NCI-H510A (cell line): ENCODE measurements at regions not wholly inside any gene's neighbourhood (a gene's known extent, or its start where the extent isn't known, plus 50 kb on each side); places are given as distances from the start of the nearest gene placed in this dataset.
A peak's percentile ranks its signal among the peaks of the same experiment; 100 is the strongest.

Experiments
- DNase-seq: peaks from one replicate; lab custom pipeline; 2025; lab: John Stamatoyannopoulos, UW

DNA sequence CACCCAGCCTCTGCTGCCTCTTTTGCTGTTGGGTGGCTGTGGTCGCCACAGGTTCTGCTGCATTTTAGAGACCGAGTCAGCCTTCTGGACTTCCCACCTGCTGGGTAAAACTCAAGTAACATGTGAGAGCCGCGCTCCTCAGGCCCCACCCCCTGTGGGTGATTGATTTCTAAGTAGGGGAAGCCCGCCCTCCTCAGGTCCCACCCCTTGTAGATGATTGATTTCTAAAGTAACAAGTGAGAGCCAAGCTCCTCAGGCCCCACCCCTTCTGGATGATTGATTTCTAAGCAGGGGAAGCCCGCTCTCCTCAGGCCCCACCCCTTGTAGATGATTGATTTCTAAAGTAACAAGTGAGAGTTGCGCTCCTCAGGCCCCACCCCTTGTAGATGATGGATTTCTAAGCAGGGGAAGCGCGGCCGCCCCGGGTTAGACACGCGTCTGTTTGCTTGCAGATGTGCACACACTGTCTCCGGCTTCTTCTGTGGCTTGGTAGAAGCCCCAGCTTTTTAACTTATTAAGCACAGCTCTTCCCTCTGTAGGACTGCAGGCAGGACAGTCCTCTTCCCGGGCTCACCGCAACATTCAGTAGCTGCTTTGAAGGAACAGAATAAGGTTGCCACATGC is 83.4 kb downstream of the FAM43A start:
- DNase-seq = peak; percentile 98

DNA sequence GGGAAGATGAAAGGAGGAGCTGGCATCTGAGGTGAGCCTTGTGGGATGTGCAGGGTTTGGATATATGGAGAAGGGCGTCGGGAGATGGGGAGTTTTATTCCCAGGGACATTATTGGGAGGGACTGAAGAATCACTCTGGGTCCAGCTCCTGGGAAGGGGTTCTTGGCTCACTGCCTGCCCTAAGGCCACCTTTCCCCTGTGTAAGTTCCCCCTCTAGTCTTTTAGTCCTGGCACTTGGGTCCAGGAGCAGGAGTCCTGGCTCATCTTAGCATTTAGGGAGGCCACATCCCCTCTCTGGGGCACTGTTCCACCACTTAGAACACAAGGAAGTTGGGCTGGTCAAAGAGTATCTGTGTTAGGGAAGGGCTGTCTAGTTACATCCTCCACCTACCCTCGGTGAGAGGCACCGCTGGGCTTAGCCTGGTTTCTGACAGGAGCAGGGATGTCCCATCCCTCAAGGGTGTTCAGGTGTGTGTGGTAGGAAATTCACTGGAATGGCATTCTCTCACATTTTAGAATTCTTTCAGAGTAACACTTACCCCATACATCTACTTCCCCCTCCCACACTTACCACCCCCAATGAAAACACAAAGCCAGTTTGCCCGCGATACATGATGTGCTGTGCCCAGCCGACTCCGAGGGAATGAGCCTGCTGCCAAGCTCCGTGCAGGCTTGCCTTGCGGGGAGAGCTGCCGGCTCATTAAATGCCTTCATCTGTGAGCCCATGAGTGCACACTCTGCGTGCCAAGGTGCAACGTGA is 86.7 kb downstream of the FAM43A start:
- DNase-seq = no peak

- DNase-seq = no peak
Measured at GRCh38 chr3:194773216-194773615, 87.5 kb downstream of the FAM43A start.

GRCh38 chr3:194773771-194774455 is 88.2 kb downstream of the FAM43A start:
- no peak for DNase-seq

DNA sequence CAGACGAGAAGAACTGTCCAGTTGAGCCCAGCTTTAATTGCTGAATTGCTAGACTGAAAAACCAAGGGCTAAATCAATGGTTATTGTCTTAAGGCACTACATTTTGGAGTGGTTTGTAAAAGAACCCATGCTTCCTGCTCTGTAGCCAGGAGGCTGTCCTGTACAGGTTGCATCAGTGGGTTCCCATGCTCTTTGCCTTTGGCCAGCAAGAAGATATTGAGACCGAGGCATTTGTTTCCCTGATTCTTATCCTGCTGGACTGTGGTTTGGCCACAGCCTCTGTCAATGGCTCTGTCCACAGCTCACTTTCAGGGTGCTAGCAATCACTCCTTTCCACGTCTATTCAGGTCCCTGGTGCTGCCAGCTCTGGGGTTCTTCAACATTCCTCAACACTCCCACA is 89.6 kb downstream of the FAM43A start:
- DNase-seq = no peak

- DNase-seq = no peak
Measured at GRCh38 chr3:194775731-194776130, 90.0 kb downstream of the FAM43A start.

DNA sequence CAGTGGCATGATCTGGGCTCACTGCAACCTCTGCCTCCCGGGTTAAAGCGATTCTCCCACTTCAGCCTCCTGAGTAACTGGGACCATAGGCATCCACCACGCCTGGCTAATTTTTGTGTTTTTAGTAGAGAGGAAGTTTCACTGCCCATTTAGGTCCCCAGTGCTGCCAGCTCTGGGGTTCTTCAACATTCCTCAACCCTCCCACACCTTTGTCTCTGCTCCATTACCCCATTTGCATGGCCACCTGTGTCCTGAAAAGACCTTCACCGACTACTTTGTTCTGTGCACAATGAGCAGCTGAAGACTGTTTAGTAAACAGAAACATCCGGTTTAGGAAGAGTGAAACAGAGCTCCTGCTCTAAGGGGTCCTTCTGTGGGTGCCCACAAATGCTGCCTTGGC is 92.0 kb downstream of the FAM43A start:
- no peak for DNase-seq

- no peak for DNase-seq
Measured at GRCh38 chr3:194779729-194780224, 94.1 kb downstream of the FAM43A start.

GRCh38 chr3:194780706-194781105 is 95.0 kb downstream of the FAM43A start:
- no peak for DNase-seq

DNA sequence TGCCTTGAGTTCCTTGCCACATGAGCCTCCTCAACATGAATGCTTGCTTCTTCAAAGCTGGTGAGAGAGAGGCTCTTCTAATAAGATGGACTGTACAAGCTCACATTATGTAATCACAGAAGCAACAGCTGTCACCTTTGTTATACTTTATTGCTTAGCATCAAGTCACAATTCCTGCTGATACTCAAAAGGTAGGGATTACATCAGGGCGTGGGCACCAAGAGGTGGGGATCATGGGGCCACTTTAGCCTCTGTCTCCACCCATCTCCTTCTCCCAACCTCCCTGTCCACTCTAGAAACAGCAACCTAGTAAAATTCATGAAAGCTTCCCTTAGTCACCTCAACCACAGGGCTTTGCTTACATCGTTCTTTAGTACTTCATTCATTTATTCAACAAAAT is 95.9 kb downstream of the FAM43A start:
- no peak for DNase-seq

GRCh38 chr3:194782698-194783404 is 97.2 kb downstream of the FAM43A start:
- DNase-seq = no peak

- no peak for DNase-seq
Measured at GRCh38 chr3:194784361-194784760, 98.7 kb downstream of the FAM43A start.

DNA sequence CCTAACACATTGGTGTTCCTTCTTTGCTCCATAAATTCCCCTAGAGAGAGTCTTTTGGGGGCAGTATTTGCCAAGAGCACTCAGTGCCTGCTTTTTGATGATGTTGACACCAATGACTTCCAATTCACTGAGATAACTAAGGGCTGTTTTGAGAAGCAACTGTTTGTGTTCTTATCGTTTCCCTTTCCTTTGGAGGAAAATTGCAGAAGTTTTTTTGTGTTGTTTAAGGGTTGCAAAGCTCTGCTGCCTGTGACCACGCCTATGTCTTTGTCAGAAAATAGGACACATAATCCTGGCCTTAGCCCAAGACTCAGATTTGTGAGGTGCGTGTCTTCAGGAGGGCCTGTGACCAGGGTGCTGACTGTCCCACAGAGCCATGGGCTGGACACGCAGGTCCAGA is 99.6 kb downstream of the FAM43A start:
- no peak for DNase-seq

DNA sequence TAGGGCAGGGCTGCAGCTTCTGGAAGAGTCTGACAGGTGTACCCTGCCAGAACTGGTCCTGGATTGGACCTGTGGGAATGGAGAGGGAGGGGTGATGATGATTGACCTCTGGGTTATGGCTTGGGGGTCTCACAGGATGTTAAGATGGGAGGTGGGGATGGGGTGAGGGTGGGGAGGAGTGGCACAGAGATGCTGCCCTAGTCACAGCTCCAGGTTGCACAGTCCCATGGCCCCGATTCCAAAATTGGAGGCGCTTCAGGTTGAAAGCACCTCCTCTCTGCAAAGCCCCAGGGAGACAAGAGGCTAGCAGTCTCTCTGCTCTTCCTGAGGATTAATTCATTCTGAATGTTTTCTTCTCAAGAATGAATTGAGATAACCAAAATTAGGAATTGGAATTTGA is 101.4 kb downstream of the FAM43A start:
- DNase-seq = no peak

DNA sequence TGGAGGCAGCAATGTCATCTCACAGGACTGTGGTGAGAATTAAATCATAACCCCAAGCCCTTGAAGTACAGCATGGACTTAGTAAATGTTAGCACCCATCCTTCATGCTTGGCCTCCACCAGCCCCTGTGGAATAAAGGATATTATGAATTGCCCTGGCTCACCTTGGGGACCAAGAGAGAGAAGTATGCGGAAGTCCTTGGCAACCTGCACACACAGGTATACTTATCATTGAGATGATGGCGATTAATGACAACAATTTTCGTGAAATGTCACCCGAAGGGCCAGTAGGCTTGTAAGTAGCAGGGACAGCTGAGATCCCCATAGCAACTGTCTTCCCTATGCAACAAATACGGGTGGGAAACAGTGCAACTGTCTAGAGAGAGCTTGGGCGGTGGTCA is 102.0 kb downstream of the FAM43A start:
- DNase-seq = no peak

DNA sequence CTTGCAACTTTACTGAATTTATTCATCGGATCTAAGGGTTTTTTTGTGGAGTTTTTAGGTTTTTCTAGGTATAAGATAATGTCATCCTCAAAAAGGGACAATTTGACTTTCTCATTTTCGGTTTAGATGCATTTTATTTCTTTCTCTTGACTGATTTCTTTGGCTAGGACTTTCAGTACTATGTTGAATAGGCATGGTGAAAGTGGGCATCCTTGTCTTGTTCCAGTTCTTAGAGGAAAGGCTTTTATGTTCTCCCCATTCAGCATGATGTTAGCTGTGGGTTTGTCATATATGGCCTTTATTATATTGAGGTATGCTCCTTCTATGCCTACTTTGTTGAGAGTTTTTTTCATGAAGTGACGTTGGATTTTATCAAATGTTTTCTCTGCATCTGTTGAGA is 106.7 kb downstream of the FAM43A start:
- no peak for DNase-seq

DNA sequence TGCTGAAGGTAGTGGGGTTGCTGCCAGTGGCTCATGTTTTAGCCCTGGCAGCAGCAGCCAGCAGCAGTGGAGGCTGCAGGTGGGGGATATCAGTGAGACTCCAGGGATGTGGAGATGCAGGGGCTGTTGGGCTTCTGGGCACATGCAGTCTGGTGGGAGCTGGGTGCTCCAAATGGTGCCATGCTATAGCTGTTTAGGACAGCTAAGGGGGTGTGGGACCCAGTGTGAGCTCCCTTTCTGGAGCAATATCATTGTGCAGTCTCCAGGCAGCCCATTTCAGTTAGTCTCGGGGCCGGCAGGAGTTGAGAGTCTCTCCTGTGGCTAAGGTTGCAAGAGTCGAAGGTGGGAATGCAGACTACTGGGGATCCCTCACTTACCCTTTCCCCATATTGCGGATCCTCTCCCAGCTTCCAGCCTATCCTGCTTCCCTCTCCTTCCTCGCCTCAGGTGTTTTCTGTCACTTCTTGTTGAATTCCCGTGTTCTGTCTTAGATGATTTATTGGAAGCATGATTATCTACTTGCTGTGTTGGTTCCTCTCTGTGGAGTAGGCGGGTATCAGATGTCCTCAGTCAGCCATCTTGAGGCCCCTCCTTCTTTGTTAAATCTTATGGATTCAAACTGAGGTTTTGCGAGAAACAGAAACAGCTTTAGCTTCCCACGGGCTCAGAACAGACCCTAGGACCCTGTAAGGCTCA is 112.0 kb downstream of the FAM43A start:
- no peak for DNase-seq

- no peak for DNase-seq
Measured at GRCh38 chr3:194798486-194798885, 112.8 kb downstream of the FAM43A start.

DNA sequence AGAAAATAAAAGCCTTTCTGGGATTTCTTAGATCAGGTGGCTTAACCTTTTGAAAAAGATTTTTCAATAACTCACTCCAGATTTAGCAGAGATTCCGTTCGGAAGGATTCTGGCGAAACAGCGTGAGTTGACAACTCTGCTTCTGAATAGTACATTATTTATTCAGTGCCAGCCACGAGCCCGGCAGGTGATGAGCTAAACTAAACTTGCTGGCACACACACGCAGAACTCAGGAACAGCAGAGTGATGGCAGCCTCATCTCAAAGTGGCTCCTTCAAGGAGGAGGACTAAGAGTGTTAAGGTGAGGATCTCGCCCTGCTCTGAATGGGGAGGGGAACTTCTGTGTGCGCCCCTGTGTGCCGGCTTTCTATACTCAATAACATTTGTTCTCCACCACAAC is 114.3 kb downstream of the FAM43A start:
- no peak for DNase-seq

- no peak for DNase-seq
Measured at GRCh38 chr3:194801461-194802432, 116.1 kb downstream of the FAM43A start.

DNA sequence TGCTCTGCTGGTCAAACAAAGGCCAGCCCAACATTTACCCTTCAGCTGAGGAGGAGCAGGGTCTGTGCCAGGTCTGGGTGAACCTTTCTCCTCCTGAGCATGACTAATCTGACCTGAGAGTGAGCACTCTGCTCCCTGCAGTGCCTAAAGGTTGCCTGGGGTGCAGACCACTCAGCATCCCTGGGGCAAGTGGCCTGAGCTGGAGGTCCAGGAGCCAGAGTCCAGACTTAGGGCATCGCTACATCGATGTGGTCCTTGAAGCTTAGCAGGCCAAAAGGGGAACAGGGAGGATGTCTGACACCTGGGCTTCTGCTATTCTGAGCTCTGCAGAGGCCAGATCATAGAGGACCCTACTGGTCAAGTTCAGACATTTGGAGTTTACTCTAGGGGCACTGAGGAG is 119.1 kb downstream of the FAM43A start:
- no peak for DNase-seq
